ENCODE measurements at regions not wholly inside any gene's neighbourhood (a gene's known extent, or its start where the extent isn't known, plus 50 kb on each side); places are given as distances from the start of the nearest gene placed in this dataset.

DNA sequence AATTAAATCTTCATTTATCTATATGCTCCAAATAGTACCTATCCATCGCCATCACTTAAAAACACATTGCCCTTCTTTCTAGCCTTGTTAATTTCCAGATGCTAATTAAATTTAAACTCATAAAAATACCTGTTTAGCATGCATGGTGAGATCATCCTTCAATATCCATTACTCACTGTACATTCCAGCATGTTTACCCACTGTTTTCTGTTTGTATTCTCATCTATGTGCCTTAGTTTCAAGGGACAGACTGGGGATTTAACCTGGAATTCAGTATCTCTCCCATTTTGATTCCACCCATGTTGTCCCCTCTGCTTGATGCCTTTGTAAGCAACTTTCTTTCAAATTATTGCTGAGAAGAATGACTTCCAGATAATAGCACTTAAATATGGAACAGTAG lies 208.0 kb downstream of the SPTSSA start:
- TF ChIP-seq, protein P1, sequence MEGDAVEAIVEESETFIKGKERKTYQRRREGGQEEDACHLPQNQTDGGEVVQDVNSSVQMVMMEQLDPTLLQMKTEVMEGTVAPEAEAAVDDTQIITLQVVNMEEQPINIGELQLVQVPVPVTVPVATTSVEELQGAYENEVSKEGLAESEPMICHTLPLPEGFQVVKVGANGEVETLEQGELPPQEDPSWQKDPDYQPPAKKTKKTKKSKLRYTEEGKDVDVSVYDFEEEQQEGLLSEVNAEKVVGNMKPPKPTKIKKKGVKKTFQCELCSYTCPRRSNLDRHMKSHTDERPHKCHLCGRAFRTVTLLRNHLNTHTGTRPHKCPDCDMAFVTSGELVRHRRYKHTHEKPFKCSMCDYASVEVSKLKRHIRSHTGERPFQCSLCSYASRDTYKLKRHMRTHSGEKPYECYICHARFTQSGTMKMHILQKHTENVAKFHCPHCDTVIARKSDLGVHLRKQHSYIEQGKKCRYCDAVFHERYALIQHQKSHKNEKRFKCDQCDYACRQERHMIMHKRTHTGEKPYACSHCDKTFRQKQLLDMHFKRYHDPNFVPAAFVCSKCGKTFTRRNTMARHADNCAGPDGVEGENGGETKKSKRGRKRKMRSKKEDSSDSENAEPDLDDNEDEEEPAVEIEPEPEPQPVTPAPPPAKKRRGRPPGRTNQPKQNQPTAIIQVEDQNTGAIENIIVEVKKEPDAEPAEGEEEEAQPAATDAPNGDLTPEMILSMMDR (IDR thresholded peaks at IDR 0.05), result no peak
- no peak for TF ChIP-seq POLR2A (IDR thresholded peaks at IDR 0.05)

All from Peyer's patch (tissue), 4 donors.